ENCODE measurements at regions not wholly inside any gene's neighbourhood (a gene's known extent, or its start where the extent isn't known, plus 50 kb on each side); places are given as distances from the start of the nearest gene placed in this dataset.

DNA sequence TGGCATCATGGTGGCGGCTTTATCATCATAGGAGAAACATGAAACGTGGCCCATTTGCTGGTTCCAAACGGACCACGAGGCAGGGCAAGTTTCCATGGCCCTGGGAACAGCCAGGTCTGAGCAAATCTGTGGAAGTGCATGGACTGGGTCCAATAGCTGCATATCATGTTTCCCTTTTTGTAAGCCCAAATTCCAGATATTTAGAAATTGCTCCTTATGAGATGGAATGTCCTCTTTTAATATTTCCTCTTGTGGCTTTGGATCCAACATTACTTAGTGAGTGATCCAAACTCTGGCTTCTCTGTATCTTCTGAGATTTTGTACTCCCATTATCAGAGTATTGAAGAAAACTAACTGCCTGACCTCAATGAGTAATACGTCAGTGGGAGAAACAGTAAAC lies 79.8 kb upstream of the FBXL7 start:
- H3K4me1 ChIP-seq (replicated peaks in 1 of 4; ENCODE audit: control insufficient read depth in 3 of 4, insufficient read depth in 4 of 4, low read length in 3 of 4): peaks cover 0 to 2% (median 0%) of the 10 kb centered on the region in 4 experiments; a peak in 1 of 7 replicates
- no peaks in the 10 kb centered on the region for H3K9me3 ChIP-seq (ENCODE audit: insufficient read depth in 2 of 2, low read depth in 1 of 2, low read length in 1 of 2)
- no peaks in the 10 kb centered on the region for H3K79me1 ChIP-seq (ENCODE audit: low read depth, low read length)
- H2BK120ac ChIP-seq (replicated peaks; ENCODE audit: low read depth, low read length): no peak overlapping the region
- no peak overlapping the region for H3K4me3 ChIP-seq (ENCODE audit: extremely low read depth in 1 of 4, insufficient read depth in 2 of 4, low read depth in 3 of 4, low read length in 4 of 4)
- ChIA-PET CTCF (ENCODE audit: partially characterized antibody) (interaction anchor here (0.7 to 1.2 kb wide), 3 partner anchors 15 to 622 kb away, joined by 3 to 6 read pairs (median 3); no protein-coding TSS in a partner anchor), POLR2A (ENCODE audit: partially characterized antibody) (no interaction called here)
- no peak overlapping the region for H3K14ac ChIP-seq (ENCODE audit: insufficient read length)
- H4K91ac ChIP-seq (replicated peaks; ENCODE audit: insufficient read length, low read length): no peak overlapping the region
- H3K23ac ChIP-seq (ENCODE audit: insufficient read length): no peak overlapping the region
- no peak overlapping the region for H3K56ac ChIP-seq (replicated peaks; ENCODE audit: insufficient read length, low read depth, low read length)
- H3K23me2 ChIP-seq (ENCODE audit: low read depth, low read length): no peaks in the 10 kb centered on the region
- no peak overlapping the region for H2AK5ac ChIP-seq (ENCODE audit: low read depth, low read length)
- H3K18ac ChIP-seq (ENCODE audit: extremely low read depth, low read length): no peak overlapping the region
- H3K4ac ChIP-seq (replicated peaks; ENCODE audit: insufficient read length, low read depth, low read length): no peak overlapping the region
- H4K20me1 ChIP-seq (replicated peaks in 1 of 2; ENCODE audit: control insufficient read depth in 1 of 2, insufficient read depth in 2 of 2, low read length in 2 of 2): no peaks in the 10 kb centered on the region
- FAIRE-seq: no peak
- H3K27me3 ChIP-seq (replicated peaks in 1 of 4; ENCODE audit: control insufficient read depth in 3 of 4, extremely low read depth in 1 of 4, insufficient read depth in 3 of 4, low read length in 3 of 4): no peaks in the 10 kb centered on the region
- no peak overlapping the region for H3K4me2 ChIP-seq (ENCODE audit: insufficient read depth in 1 of 2, low read depth in 2 of 2, low read length in 2 of 2)
- no peak overlapping the region for H3K9ac ChIP-seq (replicated peaks in 1 of 4; ENCODE audit: extremely low read depth in 1 of 4, low read depth in 3 of 4, low read length in 3 of 4)
- H3K27ac ChIP-seq (ENCODE audit: low read depth, low read length): no peak overlapping the region
- H2BK20ac ChIP-seq (ENCODE audit: low read length): no peak overlapping the region
- no peaks in the 10 kb centered on the region for H3K36me3 ChIP-seq (ENCODE audit: control insufficient read depth in 2 of 4, insufficient read depth in 4 of 4, low read length in 3 of 4)
- no peaks in the 10 kb centered on the region for H3K79me2 ChIP-seq (ENCODE audit: control insufficient read depth in 1 of 2, insufficient read depth in 2 of 2, low read length in 2 of 2)
- H4K8ac ChIP-seq (ENCODE audit: extremely low read depth, insufficient read depth, low read length): no peak overlapping the region
- H2BK15ac ChIP-seq (ENCODE audit: low read length): no peak overlapping the region
- WGBS, 2 experiments (ENCODE audit: extremely low coverage in 1 of 2, insufficient coverage in 1 of 2, insufficient read length in 1 of 2, insufficient replicate concordance in 2 of 2, low coverage in 1 of 2, low lambda C conversion rate in 2 of 2, missing lambda C conversion rate in 1 of 2): 84% methylated on average over 5 of the region's 5 CpGs; no CpG with 5 or more reads in 1 of the 2 experiments
- H4K5ac ChIP-seq (ENCODE audit: insufficient read length, low read depth, low read length): no peak overlapping the region
- no peak overlapping the region for H2BK12ac ChIP-seq (ENCODE audit: low read depth, low read length)
- no peak overlapping the region for H2AFZ ChIP-seq (ENCODE audit: low read length)
- no peak overlapping the region for H2BK5ac ChIP-seq (ENCODE audit: low read depth, low read length)
- DNase-seq (ENCODE audit: low read depth in 1 of 2, low spot score in 2 of 2): no peak
- TF ChIP-seq CHD2 (IDR thresholded peaks at IDR 0.05; ENCODE audit: low read length) (no peak), NRF1 (IDR thresholded peaks at IDR 0.05; ENCODE audit: low read depth, low read length) (no peak), KDM1A (IDR thresholded peaks at IDR 0.05; ENCODE audit: borderline replicate concordance, low read length) (no peak), CBX8 (IDR thresholded peaks at IDR 0.05; ENCODE audit: borderline replicate concordance, low read depth, low read length) (no peak), JUN (IDR thresholded peaks at IDR 0.05; ENCODE audit: low read depth, low read length) (no peak), TCF12 (IDR thresholded peaks at IDR 0.05; ENCODE audit: low read depth, low read length) (no peak), SRF (IDR thresholded peaks at IDR 0.05; ENCODE audit: low read depth, low read length) (no peak), EZH2 (IDR thresholded peaks at IDR 0.05; ENCODE audit: low read depth, low read length, severe bottlenecking) (no peak), CEBPB (IDR thresholded peaks at IDR 0.05; ENCODE audit: low read depth, low read length) (no peak), TAF7 (optimal IDR thresholded peaks at IDR 0.05; ENCODE audit: borderline replicate concordance, low read depth, low read length) (no peak)
- TF ChIP-seq, protein P1, sequence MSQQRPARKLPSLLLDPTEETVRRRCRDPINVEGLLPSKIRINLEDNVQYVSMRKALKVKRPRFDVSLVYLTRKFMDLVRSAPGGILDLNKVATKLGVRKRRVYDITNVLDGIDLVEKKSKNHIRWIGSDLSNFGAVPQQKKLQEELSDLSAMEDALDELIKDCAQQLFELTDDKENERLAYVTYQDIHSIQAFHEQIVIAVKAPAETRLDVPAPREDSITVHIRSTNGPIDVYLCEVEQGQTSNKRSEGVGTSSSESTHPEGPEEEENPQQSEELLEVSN (IDR thresholded peaks at IDR 0.05): no peak
- TF ChIP-seq, protein P2, sequence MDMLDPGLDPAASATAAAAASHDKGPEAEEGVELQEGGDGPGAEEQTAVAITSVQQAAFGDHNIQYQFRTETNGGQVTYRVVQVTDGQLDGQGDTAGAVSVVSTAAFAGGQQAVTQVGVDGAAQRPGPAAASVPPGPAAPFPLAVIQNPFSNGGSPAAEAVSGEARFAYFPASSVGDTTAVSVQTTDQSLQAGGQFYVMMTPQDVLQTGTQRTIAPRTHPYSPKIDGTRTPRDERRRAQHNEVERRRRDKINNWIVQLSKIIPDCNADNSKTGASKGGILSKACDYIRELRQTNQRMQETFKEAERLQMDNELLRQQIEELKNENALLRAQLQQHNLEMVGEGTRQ (IDR thresholded peaks at IDR 0.05; ENCODE audit: low read length): no peak
- TF ChIP-seq, protein P3, sequence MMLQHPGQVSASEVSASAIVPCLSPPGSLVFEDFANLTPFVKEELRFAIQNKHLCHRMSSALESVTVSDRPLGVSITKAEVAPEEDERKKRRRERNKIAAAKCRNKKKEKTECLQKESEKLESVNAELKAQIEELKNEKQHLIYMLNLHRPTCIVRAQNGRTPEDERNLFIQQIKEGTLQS (IDR thresholded peaks at IDR 0.05; ENCODE audit: insufficient read depth, low read depth, low read length): no peak

Measured in H1 (cell line).